T-cell (primary cell): ENCODE measurements at regions not wholly inside any gene's neighbourhood (a gene's known extent, or its start where the extent isn't known, plus 50 kb on each side); places are given as distances from the start of the nearest gene placed in this dataset.
"Not testable (repeated sequence)": the region's sequence is repeated elsewhere in the genome, so short reads cannot be mapped to it uniquely, and the experiment has no call there.

ENCODE experiments used
- ATAC-seq, 4 experiments: fragments of 200-7000 bp in 3 of 4; fragments of 150-1000 bp in 1 of 4; cut with Tn5 transposase; replicated peaks in 1 of 4; 1 replicate in 3 of 4; 2 replicates in 1 of 4; pipeline ENCODE4 v1.10.0; 2021; ENCODE audit warnings: moderate library complexity in 3 of 4, mild to moderate bottlenecking in 2 of 4, moderate number of reproducible peaks in 1 of 4
- CTCF ChIA-PET, 2 donors: fragments of 300-600 bp; sonication (Branson Sonifier 250); formaldehyde crosslinking; loops; one replicate each; lab custom pipeline; 2022; ENCODE audit warnings: antibody characterized with exemption in 2 of 2; lab: Charles Lee
- POLR2A ChIA-PET, 2 donors: fragments of 300-600 bp; sonication (Branson Sonifier 250); formaldehyde crosslinking; loops; one replicate each; lab custom pipeline; 2022; ENCODE audit warnings: antibody characterized with exemption in 2 of 2; lab: Charles Lee
- DNase-seq, 35 experiments: peaks; one replicate each; pipeline versions ENCODE4 v3.0.0 to v3.0.0-alpha.2; 2013 to 2023
- H3K27ac ChIP-seq: one replicate; pipeline ENCODE4 v1.5.1; 2013; ENCODE audit warnings: low read length
- H3K27me3 ChIP-seq, 2 experiments: replicated peaks in 1 of 2; 1 replicate in 1 of 2; 2 replicates in 1 of 2; pipeline versions ENCODE4 v1.6.1 to v1.7.0; 2013; ENCODE audit warnings: low read length in 1 of 2, mixed read lengths in 1 of 2; ENCODE audit not compliant: control insufficient read depth in 2 of 2, insufficient read depth in 2 of 2; ENCODE audit errors: extremely low read depth in 1 of 2
- H3K36me3 ChIP-seq, 2 donors: 1 replicate in 1 of 2; 2 replicates in 1 of 2; pipeline versions ENCODE4 v1.6.1 to v1.7.0; 2013; ENCODE audit warnings: low read length in 1 of 2; ENCODE audit not compliant: control insufficient read depth in 2 of 2, insufficient read depth in 1 of 2; ENCODE audit errors: extremely low read depth in 1 of 2
- H3K4me1 ChIP-seq, 2 experiments: 1 replicate in 1 of 2; 2 replicates in 1 of 2; pipeline versions ENCODE4 v1.6.1 to v1.7.0; 2013; ENCODE audit warnings: low read length in 2 of 2, mixed read lengths in 1 of 2; ENCODE audit not compliant: insufficient read depth in 2 of 2, control insufficient read depth in 1 of 2; ENCODE audit errors: extremely low read depth in 1 of 2
- H3K4me3 ChIP-seq, 2 donors: 1 replicate in 1 of 2; 2 replicates in 1 of 2; pipeline versions ENCODE4 v1.5.1 to v1.7.0; 2013; ENCODE audit warnings: mild to moderate bottlenecking in 2 of 2, low read length in 1 of 2, moderate library complexity in 1 of 2; ENCODE audit not compliant: control insufficient read depth in 1 of 2; ENCODE audit errors: extremely low read depth in 1 of 2
- H3K9me3 ChIP-seq: 2 replicates; pipeline ENCODE4 v1.7.0; 2013
- H3K27ac Mint-ChIP-seq, 2 donors: one replicate each; pipeline ENCODE4 v1.8.0; 2020 to 2021; ENCODE audit warnings: mild to moderate bottlenecking in 2 of 2, mixed read lengths in 2 of 2
- H3K27me3 Mint-ChIP-seq, 2 donors: one replicate each; pipeline ENCODE4 v1.8.0; 2021 to 2022; ENCODE audit warnings: mixed read lengths in 2 of 2
- H3K36me3 Mint-ChIP-seq: one replicate; pipeline ENCODE4 v1.8.0; 2021; ENCODE audit warnings: mixed read lengths
- H3K4me1 Mint-ChIP-seq, 3 donors: one replicate each; pipeline ENCODE4 v1.8.0; 2020 to 2022; ENCODE audit warnings: mixed read lengths in 3 of 3, mild to moderate bottlenecking in 1 of 3
- H3K4me3 Mint-ChIP-seq, 3 donors: one replicate each; pipeline ENCODE4 v1.8.0; 2020 to 2022; ENCODE audit warnings: mild to moderate bottlenecking in 3 of 3, mixed read lengths in 3 of 3, moderate library complexity in 3 of 3
- H3K9me3 Mint-ChIP-seq, 3 donors: one replicate each; pipeline ENCODE4 v1.8.0; 2020 to 2022; ENCODE audit warnings: mixed read lengths in 3 of 3
- WGBS: methylation state at CpG from one replicate; pipeline ENCODE4 v1.1.5; 2013; ENCODE audit warnings: missing lambda C conversion rate; ENCODE audit not compliant: insufficient coverage; 5-methylcytosine and 5-hydroxymethylcytosine counted together

DNA sequence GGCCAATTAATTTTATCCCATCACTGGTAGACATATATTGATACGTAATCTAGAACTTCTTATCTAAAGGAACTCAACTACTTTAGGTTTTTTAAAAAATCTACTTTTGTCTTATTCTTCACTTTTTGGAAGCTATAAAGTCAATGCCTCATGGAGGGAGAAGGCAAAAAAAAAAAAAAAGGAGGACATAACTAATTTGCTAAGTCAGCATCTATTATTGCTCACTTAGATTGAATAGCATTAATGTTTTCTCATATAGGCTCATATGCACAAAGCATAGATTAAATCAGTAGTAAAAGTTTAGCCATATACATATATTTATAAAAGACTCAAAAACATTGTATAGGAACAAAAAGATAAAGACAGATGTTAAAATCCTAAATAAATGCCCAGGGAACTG is 179.3 kb upstream of the DGKB start:
- WGBS, result no CpG with 5 or more reads among the region's 1 CpG
- DNase-seq, result no peak
- CTCF ChIA-PET, result interaction anchor here in 1 of 2 donors (0.7 kb wide), 1 partner anchor 14 kb away, joined by 4 read pairs; no protein-coding TSS in a partner anchor

DNA sequence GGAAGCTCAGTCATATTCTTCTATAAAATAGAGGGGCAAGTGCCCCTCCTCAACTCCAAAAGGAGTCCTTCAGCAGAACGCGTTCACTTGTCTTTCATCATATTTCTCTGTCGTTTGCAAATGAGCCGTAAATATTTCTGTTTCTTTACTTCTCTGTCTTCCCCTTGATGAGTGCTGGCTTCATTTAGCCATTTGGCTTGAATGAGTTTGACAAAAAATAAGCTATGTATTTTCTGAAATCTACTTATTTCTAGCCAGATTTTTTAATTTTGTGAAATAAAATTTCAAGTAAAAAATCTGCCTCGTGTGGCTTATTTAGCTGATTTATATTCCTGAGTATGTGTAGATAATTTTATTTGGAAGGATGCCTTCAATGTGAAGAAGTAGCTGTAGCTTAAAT is 170.8 kb upstream of the DGKB start:
- no peak overlapping the region for H3K4me3 Mint-ChIP-seq
- ChIA-PET CTCF (no interaction called here), POLR2A (interaction anchor here in 1 of 2 donors (0.9 kb wide), 1 partner anchor 26 kb away, joined by 4 read pairs; no protein-coding TSS in a partner anchor)
- H3K9me3 Mint-ChIP-seq, result peaks cover 0 to 9% (median 6%) of the 10 kb centered on the region in 3 donors
- no peaks in the 10 kb centered on the region for H3K4me1 Mint-ChIP-seq
- H3K9me3 ChIP-seq, result no peaks in the 10 kb centered on the region
- no peak overlapping the region for H3K4me3 ChIP-seq
- no peaks in the 10 kb centered on the region for H3K27me3 Mint-ChIP-seq
- H3K27ac ChIP-seq, result no peak overlapping the region
- WGBS, result 94% methylated on average over 3 of the region's 5 CpGs
- no peaks in the 10 kb centered on the region for H3K27me3 ChIP-seq
- no peak for ATAC-seq
- H3K36me3 ChIP-seq, result no peaks in the 10 kb centered on the region
- H3K36me3 Mint-ChIP-seq, result no peaks in the 10 kb centered on the region
- H3K27ac Mint-ChIP-seq, result no peak overlapping the region
- DNase-seq, result no peak
- no peaks in the 10 kb centered on the region for H3K4me1 ChIP-seq

More for the DNA sequence above, 179.3 kb upstream of the DGKB start:
- H3K36me3 ChIP-seq, result no peaks in the 10 kb centered on the region
- no peak overlapping the region for H3K4me3 Mint-ChIP-seq
- H3K9me3 ChIP-seq, result no peaks in the 10 kb centered on the region
- H3K27me3 Mint-ChIP-seq, result no peaks in the 10 kb centered on the region
- POLR2A ChIA-PET, result interaction anchor here in 1 of 2 donors (0.6 kb wide), 1 partner anchor 1282 kb away, joined by 4 read pairs; no protein-coding TSS in a partner anchor
- no peaks in the 10 kb centered on the region for H3K27me3 ChIP-seq
- H3K4me3 ChIP-seq, result no peak overlapping the region
- H3K4me1 Mint-ChIP-seq, result no peaks in the 10 kb centered on the region
- H3K9me3 Mint-ChIP-seq, result peaks cover 7 to 16% (median 10%) of the 10 kb centered on the region in 3 donors
- H3K36me3 Mint-ChIP-seq, result no peaks in the 10 kb centered on the region
- no peak for ATAC-seq
- no peak overlapping the region for H3K27ac Mint-ChIP-seq
- H3K27ac ChIP-seq, result no peak overlapping the region
- H3K4me1 ChIP-seq, result no peaks in the 10 kb centered on the region

GRCh38 chr7:15068324-15068723 is 165.8 kb upstream of the DGKB start:
- H3K4me3 Mint-ChIP-seq, result no peak overlapping the region
- Histone ChIP-seq H3K36me3 (no peaks in the 10 kb centered on the region), H3K9me3 (no peaks in the 10 kb centered on the region), H3K4me3 (no peak overlapping the region), H3K27ac (no peak overlapping the region), H3K27me3 (no peaks in the 10 kb centered on the region), H3K4me1 (no peaks in the 10 kb centered on the region)
- no CpG with 5 or more reads among the region's 1 CpG for WGBS
- ChIA-PET POLR2A (interaction anchor here in 1 of 2 donors (0.6 kb wide), 1 partner anchor 63 kb away, joined by 3 read pairs; no protein-coding TSS in a partner anchor), CTCF (interaction anchor here in 1 of 2 donors (1.0 kb wide), 1 partner anchor 13 kb away, joined by 4 read pairs; no protein-coding TSS in a partner anchor)
- no peaks in the 10 kb centered on the region for H3K4me1 Mint-ChIP-seq
- no peak for DNase-seq
- no peaks in the 10 kb centered on the region for H3K27me3 Mint-ChIP-seq
- no peak for ATAC-seq
- H3K9me3 Mint-ChIP-seq, result peaks cover 5 to 11% (median 8%) of the 10 kb centered on the region in 3 donors
- no peaks in the 10 kb centered on the region for H3K36me3 Mint-ChIP-seq
- H3K27ac Mint-ChIP-seq, result no peak overlapping the region

DNA sequence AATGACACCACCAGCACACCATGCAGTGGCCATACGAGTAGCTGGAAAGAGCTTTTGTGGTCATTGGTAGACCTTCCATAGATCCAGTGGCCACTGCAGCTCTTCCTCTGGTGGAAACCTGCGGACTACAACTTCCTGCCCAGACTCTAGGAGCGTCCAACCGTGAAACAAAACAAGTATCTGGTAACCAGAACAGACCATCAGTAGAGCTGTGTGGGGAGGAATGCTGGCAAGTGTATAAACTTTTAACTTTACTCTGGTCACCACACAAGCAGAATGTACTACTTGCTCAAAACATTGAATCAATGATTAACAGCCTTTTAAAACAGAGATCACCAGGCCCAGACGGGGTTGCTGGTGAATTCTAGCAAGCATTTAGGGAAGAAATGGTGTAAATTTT is 154.7 kb upstream of the DGKB start:
- ChIA-PET POLR2A (no interaction called here), CTCF (no interaction called here)
- Histone ChIP-seq H3K9me3 (no peaks in the 10 kb centered on the region), H3K4me1 (no peaks in the 10 kb centered on the region), H3K36me3 (no peaks in the 10 kb centered on the region), H3K27ac (no peak overlapping the region), H3K27me3 (no peaks in the 10 kb centered on the region), H3K4me3 (no peak overlapping the region)
- DNase-seq (no peak), ATAC-seq (no peak)
- no peaks in the 10 kb centered on the region for H3K4me1 Mint-ChIP-seq
- H3K27me3 Mint-ChIP-seq, result no peaks in the 10 kb centered on the region
- H3K4me3 Mint-ChIP-seq, result no peak overlapping the region
- peaks cover 0 to 10% (median 9%) of the 10 kb centered on the region in 3 donors for H3K9me3 Mint-ChIP-seq
- H3K27ac Mint-ChIP-seq, result no peak overlapping the region
- no peaks in the 10 kb centered on the region for H3K36me3 Mint-ChIP-seq
- WGBS, result no CpG with 5 or more reads among the region's 5 CpGs

GRCh38 chr7:15054304-15054703 is 151.8 kb upstream of the DGKB start:
- DNase-seq, ATAC-seq, H3K4me3 Mint-ChIP-seq, H3K27me3 Mint-ChIP-seq, H3K9me3 ChIP-seq, H3K27ac Mint-ChIP-seq, H3K4me3 ChIP-seq, H3K27ac ChIP-seq, CTCF ChIA-PET, POLR2A ChIA-PET, H3K27me3 ChIP-seq, H3K36me3 Mint-ChIP-seq, H3K4me1 ChIP-seq, H3K4me1 Mint-ChIP-seq, H3K36me3 ChIP-seq: not testable (repeated sequence)
- H3K9me3 Mint-ChIP-seq, result peaks cover 3 to 13% (median 10%) of the 10 kb centered on the region in 3 donors
- WGBS, result no CpG with 5 or more reads among the region's 4 CpGs

GRCh38 chr7:15049157-15049556 is 146.6 kb upstream of the DGKB start:
- Mint-ChIP-seq H3K9me3 (peaks cover 6 to 11% (median 11%) of the 10 kb centered on the region in 3 donors), H3K27ac (no peak overlapping the region), H3K27me3 (no peaks in the 10 kb centered on the region), H3K36me3 (no peaks in the 10 kb centered on the region), H3K4me1 (no peaks in the 10 kb centered on the region), H3K4me3 (no peak overlapping the region)
- Histone ChIP-seq H3K36me3 (no peaks in the 10 kb centered on the region), H3K27me3 (no peaks in the 10 kb centered on the region), H3K4me3 (no peak overlapping the region), H3K4me1 (no peaks in the 10 kb centered on the region), H3K9me3 (no peaks in the 10 kb centered on the region), H3K27ac (no peak overlapping the region)
- ChIA-PET CTCF (no interaction called here), POLR2A (no interaction called here)
- DNase-seq, result no peak
- no CpG with 5 or more reads among the region's 1 CpG for WGBS
- no peak for ATAC-seq

DNA sequence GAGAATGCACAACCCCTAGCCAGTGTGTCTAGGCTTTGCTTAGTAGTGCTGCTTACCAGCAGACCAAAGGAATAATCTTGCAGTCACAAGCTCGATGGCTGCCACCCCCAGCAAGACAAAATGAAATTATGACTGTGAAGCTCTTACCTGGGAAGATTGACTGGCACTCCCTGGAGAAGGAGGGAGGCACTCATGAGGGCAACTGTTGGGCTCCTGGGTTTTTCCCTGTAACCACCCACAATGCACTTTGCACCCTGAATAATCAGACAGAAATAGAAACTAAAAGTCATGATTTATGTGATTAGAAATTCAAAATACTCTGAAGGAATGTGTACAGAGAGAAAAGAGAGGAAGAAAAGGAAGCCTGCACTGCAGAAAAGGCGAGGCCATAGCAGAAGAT is 144.3 kb upstream of the DGKB start:
- H3K36me3 ChIP-seq, result no peaks in the 10 kb centered on the region
- no peaks in the 10 kb centered on the region for H3K27me3 ChIP-seq
- H3K27ac Mint-ChIP-seq, result no peak overlapping the region
- ATAC-seq (no peak), DNase-seq (no peak)
- no peak overlapping the region for H3K4me3 Mint-ChIP-seq
- H3K27me3 Mint-ChIP-seq, result no peaks in the 10 kb centered on the region
- H3K4me1 Mint-ChIP-seq, result no peaks in the 10 kb centered on the region
- peaks cover 2 to 10% (median 6%) of the 10 kb centered on the region in 3 donors for H3K9me3 Mint-ChIP-seq
- H3K4me3 ChIP-seq, result no peak overlapping the region
- no peaks in the 10 kb centered on the region for H3K4me1 ChIP-seq
- H3K27ac ChIP-seq, result no peak overlapping the region
- ChIA-PET POLR2A (no interaction called here), CTCF (no interaction called here)
- H3K9me3 ChIP-seq, result no peaks in the 10 kb centered on the region
- no peaks in the 10 kb centered on the region for H3K36me3 Mint-ChIP-seq
- whole genome bisulfite sequencing, result 33% methylated on average over 1 of the region's 2 CpGs
